Activated CD8-positive, alpha-beta memory T cell treated with anti-CD3 and anti-CD28 coated beads, Interleukin-2, amount 50 U/mL, for 1 hour (primary cell): ENCODE measurements at regions not wholly inside any gene's neighbourhood (a gene's known extent, or its start where the extent isn't known, plus 50 kb on each side); places are given as distances from the start of the nearest gene placed in this dataset.

ENCODE experiments used
- DNase-seq: peaks from one replicate; pipeline ENCODE4 v3.0.0-alpha.2; 2020; ENCODE audit errors: extremely low read depth

DNA sequence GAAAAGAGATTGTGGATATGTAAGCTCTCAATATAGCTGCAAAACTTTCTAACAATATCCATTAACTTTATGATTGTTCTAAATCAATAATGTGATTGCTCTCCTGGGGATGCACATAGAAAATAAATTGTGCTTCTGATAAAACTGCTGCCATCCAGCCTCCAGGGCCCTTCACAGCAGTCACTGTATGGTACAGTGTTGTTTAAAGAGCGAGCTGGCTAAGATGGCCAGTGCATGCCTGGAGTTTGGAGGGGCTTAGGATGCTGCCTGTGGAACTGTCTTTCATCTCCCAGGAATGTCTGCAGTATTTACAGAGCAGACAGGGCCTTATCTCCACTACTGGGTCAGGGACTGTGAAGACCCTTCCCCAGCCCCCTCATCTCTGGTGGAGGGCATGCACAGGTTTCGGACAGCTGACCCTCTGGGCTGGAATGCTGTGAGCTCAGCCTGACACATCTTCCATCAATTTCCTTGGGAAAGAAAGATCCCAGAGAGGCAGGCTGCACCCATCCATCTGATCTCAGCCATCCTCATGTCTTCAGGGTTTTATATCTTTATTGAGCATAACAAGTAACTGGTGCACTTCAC, 137.0 kb downstream of the PLPP3 start:
- no peak for DNase-seq

DNA sequence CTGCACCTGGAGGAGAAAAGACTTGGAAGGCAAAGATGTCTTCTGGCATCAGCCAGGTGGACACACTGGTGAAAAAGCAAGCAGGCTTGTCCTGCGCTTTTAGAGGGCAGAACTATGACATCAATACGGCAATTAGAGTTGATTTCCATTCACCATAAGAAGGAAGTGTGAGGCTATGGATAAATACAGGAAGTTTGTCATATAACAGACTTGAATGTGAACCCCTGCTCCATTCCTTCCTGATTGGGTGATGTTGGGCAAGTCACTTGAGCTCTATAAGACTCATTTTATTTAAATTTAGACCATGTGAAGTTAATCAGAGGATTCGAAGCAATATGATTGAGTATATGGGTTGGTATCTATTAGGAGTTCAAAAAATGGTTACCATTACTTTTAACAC, 137.8 kb downstream of the PLPP3 start:
- DNase-seq, result no peak

DNA sequence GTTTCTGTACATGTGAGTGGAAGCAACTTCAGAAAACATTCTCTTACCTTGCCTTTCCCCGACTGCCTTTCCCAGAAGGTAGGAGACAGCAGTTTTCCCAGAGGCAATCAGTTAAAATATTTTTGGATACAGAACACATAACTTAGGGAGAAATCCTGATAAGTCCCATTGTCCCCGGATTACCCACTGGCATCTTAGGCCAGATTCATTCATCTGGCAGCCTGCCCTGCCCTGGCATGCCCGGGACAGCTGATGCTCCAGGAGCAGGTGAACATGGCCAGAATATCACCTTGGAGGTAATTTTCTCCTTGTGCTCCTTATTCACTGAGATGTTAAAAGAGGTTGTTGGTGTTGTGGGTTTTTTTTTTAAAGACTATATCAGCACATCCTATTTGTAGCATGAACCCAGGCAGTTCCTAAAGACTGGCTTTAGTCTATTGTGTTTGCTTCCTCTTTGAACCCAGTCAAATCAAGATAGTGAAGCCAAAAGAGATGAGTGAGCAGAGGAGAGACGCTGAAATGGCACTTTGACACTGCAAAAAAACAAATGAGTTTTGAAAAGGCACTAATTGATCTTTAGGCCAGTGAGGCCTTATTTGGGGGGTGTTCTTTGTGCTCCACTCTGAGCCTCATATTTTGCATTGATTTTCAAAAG, 139.6 kb downstream of the PLPP3 start:
- no peak for DNase-seq

DNA sequence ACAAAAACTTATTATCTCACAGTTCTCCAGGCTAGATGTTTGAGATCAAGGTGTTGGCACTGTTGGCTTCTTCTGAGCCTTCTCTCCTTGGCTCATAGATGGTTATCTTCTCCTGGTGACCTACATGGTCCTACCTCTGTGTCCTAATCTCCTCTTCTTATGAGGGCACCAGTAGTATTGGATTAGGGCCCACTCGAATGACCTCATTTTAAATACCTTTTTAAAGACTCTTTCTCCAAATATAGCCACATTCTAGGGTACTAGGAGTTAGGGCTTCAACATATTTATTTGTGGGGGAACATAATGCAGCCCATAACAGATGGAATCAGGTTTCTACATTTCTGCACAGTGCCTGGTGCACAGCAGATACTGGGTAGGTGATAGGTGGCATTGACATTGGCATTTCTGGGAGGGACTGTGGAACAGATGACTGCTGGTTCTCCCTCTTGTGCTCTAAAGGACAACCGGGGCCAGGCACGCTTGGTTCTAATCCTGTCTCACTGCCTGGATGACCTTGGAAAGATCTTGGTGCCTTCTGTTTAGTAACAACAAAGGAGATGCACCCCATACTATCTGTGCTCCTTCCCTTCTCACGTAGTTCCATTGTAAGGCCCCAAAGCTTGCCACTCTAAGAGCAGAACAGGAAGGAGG, 140.3 kb downstream of the PLPP3 start:
- no peak for DNase-seq

DNA sequence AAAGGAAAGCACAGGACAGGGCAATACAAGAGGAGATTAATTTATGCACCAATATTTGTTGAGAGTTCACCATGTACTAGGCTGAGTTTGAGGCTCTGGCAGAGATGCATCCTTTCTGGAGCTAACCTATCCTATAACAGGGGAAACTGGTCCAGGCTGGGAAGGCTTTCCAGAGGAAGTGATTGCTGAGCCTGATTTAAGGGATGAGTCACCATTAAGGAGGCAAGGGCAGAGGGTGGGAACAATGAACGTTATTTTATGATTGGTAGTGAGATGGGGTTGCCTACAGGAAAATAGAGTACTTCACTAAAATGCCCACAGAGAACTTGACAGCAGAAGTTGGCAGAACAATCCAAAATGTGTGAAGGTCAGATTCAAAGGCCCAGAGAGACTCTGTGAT, 141.4 kb downstream of the PLPP3 start:
- no peak for DNase-seq

DNA sequence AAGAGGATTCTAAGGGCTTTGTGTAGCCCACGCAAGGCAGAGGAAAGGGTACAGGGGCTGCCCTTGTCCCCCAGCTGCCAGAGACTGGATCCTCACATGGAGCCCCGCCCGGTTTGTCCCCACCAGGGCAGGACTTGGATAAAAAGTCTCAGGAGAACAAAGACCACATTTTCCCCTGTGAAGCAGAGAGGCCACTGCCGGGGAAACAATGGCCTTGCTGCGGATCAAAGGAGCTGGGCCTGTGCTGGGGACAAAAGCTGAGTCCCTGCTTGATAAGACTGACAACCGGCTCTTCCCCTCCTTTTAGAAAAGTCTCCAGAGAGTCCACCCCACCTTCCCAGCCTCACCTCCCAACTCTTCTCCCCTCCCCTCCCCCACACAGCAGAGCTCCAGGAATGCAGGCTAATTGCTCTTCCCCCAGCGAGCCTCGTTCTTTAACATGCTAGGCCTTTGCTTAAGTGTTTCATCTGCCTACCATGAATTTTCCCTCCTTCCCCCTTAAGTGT, 142.4 kb downstream of the PLPP3 start:
- no peak for DNase-seq

DNA sequence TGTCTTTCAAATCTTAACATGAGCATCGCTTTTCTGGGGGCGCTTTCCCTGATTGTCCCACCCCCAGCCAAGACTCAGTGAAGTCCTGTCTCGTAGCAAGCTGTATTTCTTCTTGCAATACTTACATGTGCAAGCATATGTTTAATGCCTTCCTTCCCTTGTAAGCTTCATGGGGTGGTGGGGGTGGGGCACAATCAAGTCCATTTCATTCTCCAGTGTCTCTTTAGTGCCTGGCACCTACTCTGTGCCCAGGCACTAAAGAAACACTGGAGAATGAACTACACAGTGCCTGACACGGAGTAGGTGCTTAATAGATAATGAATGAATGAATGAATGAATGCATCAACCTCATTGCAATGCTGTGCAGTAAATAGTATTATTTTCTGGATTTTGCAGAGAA, 143.1 kb downstream of the PLPP3 start:
- no peak for DNase-seq

DNA sequence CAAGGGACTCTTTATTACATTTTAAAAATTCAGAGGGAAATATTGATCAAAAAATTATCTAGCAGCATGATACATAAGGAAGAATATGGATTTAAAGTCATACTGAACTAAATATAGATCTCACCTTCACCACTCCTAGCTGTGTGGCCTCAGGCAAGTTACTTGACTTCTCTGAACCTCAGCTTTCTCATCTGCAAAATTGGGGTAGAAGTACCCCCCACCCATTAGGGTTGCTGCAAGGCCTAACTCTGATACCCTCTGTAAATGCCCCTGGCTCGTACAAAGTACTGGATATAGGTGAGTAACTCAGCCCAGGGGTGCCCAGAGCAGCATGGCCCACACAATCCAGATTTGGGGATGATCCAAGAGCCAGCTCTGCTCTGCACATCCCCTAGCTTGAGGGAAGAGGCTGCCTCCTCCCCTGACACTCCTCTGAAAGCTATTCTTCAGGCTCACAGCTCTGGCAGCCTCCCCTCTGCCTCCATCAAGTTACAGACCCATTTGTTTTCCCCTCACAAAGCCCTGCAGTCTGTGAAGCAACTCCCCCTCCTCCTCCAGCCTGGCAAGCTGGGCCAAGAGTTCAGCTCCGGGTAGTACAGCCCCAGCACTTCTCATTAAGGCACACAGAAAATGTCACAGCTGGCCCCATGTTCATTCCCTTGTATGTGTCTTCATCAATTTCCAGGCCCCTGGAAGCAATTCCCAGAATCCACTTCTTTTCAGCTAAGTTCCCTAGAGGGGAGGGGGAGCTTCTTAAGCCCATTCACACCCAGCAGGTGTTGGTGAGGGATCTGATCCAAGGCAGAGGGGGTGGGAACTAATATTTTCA, 143.7 kb downstream of the PLPP3 start:
- no peak for DNase-seq

DNA sequence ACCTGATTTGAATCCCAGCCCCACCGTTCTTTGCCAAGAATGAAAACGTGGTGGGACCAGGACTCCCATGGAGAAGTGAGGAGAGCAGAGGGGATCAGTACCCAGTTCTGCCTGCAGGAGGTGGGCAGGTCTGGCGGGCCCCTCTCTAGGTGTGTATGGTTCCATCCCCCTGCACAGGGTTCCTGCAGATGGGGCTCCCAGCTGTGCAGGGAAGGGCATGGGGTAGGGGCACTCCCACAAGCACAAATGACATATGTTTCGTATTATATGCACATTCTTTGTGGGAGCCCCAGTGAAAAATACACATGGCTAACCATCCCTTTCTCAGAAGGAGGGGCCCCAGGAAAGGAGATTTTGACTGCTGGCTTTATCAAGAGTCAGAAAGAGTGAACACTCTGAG, 144.6 kb downstream of the PLPP3 start:
- DNase-seq, result no peak

DNA sequence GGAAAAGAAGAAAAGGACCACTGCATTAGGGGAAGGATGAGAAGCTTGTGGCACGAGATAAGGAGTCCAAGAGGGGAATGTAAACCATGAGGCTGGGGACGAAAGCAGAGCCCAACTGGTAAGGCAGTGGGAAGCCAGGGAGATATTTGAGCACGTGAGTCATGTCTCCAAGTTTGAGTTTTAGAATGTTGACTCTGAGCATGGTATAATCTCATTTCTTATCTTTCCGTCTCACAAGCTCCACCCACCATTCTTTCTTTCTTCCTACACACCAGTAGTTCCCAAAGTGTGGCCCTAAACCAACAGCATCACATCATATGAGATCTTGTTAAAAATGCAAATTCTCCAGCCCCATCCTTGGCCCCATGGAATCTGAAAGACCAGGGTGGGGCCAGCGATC, 145.3 kb downstream of the PLPP3 start:
- DNase-seq, result no peak

DNA sequence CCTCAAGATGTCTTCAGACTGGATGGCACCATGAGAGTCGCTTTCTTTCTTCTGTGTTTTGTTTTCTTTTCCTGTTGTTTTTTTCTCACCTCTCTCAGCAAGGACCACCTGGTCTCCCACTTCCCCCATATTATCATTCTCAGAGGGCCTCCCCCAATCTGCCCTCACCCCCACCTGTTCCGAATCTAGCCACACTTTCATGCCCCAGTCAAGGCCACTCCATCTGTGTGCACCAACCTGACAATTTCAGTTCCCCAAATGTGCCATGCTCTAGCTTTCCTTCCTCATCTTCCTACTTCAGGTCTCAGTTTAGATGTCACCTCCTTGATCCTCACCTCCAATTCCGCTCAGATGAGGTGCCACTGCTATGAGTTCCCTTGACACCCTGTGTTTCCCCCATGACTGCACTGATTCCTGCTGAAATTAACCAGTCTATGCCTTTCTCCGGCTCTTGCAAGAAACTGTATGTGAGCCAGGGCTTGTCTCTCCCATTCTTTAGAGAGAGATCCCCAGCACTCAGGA, 146.2 kb downstream of the PLPP3 start:
- no peak for DNase-seq

DNA sequence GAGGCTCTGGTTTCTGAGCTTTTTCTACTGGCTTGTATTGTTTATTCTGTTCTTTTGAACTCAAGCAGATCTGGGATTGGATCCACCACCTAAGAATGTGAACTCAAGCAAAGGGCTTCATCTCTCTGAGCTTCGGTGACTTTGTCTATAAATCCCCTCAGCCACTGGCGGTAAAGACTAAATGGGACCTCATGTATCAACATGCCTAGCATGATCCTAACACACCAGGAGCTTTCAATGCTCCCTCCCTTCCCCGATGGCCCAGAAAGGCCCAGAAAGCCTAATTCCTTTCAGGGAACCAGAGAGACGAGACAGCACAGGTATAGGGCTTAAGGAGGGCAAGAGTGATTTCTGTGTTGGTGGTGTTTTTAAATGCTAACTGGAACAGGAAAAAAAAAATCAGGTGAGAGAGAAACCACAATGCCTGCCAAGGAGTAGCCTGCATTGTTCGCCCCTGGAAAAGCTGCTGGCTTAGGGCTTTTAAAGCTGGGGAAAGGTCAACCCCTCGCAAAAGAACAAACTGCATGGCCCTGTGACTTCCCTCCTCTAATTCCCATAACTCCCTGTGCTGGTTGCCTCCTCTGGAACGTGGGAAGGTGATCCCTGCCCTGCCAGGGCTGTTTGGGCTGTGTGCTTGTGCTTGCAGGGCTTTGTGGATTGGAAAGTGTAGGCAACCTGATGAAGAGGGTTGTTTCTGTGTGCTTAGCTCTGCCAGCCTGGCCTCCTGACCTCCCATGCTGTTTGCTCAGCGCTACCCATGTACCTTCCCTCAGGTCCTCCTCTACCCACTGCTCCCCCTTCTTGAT, 147.0 kb downstream of the PLPP3 start:
- no peak for DNase-seq

DNA sequence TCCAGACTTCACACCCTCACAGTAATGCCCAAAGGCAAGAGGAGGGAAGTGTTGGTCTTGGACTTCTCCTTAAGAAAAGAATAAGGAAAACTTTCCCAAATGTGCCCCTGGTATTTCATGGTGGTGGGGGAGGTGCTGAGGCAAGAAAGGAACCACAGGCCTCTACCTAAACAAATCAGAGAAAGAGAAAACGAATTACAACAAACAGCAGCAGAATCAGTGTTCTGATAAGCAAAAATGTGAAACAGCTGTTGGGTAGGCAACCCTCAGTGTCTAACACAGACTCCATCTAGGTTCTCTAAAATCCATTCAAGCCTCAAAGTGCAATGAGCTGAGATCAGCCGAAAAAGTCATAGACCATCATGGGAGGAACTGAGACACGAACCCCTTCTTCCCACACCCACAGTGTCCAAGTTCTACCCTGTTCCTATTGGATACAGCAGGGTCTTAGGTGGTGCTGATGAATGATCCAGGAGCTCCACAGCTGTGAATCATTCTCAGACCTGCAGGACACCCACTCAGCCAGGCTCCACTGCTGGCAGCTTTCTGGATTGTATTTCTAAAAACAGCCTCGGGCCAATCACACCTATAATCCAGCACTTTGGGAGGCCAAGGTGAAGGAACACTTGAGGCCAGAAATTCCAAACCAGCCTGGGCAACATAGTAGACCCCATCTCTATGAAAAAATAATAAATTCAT, 149.1 kb downstream of the PLPP3 start:
- DNase-seq, result no peak

DNA sequence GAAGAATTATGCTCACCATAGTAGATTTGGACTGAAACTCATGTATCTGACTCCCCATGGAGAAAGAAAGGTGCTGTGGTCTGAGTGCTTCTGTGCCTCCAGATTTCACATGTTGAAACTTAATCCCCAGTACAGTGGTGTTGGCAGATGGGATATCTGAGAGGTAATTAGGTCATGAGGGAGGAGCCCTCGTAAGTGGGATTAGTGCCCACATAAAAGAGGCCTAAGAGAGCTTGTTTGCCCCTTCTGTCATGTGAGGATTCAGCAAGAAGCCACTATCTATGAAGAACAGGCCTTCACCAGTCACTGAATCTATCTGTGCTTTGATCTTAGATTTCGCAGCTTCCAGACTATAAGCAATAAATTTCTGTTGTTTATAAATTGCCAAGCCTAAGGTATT, 150.1 kb downstream of the PLPP3 start:
- no peak for DNase-seq

DNA sequence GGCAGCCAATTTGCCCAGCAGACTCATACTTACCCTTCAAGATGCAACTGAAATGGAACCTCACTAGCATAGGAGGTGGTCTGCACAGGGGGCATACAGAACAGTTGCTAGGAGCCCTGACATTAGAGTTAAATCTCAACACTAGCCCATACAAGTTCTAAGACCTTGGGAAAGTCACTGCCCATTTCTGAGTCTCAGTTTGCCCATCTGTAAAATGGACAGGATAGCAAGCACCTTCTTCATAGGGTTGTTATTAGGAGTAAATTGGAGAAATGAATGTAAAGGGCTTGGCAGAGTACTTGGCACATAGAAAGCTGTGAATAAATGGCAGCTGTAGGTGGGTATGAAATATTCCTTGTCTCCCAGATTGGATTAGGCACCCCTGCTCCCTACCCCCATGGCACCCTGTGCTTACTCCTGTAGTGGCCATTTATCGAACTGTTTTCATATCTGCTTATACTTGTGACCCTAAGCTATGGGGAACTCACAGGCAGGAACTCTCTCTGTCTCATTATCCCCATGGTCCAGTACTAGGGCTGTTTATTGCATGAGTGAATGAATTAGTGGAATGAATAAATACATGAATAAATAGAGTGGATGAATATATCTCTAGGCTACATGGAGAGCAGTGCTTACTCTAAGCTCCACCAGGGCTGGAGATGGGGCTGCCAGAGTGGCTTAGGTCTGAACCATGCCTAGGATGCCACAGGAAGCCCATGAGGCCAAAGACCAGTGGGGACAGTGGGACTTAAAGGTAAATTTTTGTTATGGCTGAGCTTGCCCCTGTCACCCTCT, 152.6 kb downstream of the PLPP3 start:
- DNase-seq, result no peak

DNA sequence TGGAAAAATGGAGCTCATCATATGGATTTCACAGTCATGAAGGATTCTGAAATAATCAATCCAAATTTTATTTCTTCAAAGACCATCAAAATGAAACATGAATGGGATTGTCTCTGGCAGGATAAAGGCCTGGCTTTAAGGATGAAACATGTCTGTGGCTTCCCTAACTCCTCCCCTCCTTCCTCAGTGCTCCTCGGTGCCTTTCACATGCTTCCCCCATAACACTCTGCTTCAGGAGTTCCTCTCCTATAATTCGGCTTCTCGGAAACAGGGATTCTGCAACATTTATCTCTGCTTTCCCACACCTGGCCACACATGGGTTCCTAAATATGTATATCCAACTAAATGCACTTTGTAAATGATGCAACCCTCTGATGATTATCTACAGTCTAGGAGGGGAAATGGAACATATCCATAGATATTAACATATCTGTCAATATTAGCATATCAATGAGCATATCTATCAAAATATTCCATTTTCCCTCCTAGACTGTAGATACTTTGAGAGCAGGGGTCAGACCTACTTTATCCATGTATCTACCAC, 153.8 kb downstream of the PLPP3 start:
- no peak for DNase-seq

DNA sequence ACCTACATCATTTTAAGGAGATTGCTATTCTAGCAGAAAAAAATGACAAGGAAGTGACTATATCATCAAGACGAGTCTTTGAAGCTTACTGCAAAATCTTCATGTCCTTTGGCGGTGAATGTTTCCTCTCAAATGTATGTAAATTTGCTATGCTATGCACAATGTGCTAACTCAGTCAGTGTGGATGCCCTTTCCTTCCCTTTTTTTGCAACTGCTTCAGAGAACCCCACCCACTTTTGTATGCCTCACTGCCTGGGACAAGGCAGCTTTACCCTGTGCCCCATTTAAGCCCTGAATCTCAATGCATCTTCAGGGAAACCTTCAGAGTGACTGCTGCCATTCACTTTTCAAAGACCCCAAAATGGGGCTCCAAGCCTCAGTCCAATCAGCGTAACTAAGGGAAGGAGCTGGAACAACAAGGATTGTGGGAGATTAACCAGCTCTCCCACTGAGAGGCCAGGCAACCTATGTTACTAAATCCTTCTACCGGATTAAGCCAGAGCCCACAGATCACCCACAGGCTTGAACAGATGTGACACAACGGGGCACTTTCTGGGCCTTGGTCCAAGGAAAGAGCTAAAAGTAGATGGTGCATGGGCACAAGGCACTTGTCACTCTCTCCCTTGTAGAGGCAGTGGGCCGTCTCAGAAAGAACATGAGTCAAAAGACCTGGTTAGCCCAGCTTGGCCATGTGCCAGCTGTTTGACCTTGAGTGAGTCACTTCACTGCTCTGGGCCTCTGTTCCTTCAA, 154.4 kb downstream of the PLPP3 start:
- DNase-seq, result no peak

DNA sequence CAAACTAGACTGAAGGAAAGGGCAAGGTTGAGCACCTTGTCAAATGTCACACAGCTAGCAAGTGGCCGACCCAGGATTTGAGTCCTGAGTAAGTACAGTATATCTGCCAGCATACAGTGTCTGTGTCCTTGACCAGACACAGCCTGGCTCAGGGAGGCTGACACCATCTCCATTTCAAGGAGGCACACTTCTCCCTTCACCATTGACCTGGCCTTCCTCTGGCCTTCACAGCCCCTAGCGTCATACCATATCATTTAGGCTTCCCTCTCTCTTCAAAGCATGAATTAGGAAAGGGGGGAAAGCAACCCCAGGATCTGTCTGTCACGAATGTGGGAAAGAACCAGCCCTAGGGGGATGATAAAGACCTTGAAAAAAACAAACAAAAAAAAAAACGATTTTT, 155.6 kb downstream of the PLPP3 start:
- DNase-seq, result no peak

DNA sequence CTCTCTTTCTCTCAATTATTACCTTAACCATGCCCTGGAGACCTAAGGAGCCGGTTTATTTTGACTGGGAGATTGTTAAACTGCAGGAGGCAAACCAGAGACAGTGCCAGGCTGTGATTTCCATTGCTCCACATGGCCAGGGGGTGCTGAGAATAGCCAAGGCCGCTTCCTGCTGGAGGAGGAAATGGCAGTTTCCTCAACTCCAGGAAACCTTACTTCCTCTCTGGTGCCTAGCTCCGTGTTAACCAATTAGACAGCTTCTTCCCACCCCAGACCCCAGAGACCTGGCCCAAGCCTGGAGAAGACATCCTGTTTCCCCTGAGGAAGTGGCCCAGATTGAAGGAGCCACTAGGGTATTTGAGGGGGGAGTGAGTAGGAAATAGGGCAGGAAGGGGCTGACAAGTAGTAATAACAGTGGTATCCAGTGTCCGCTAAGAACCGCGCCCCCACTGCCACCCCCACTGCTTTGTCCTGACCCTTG, 161.2 kb downstream of the PLPP3 start:
- no peak for DNase-seq
